HepG2 (cell line): ENCODE measurements at regions not wholly inside any gene's neighbourhood (a gene's known extent, or its start where the extent isn't known, plus 50 kb on each side); places are given as distances from the start of the nearest gene placed in this dataset.
A peak's percentile ranks its signal among the peaks of the same experiment; 100 is the strongest.

Experiments used
- DMAP1 ChIP-seq: IDR thresholded peaks from 2 replicates; pipeline ENCODE4 v1.6.1; 2016
- DR1 ChIP-seq: sonication (generic); formaldehyde crosslinking; IDR thresholded peaks from 2 replicates; pipeline ENCODE4 v1.8.0; 2021; ENCODE audit warnings: mild to moderate bottlenecking, missing genetic modification reagents, inconsistent platforms
- HOXD1 ChIP-seq: sonication (generic); formaldehyde crosslinking; IDR thresholded peaks from 2 replicates; pipeline ENCODE4 v1.5.0; 2020; ENCODE audit warnings: missing genetic modification reagents
- KLF15 ChIP-seq: sonication (generic); formaldehyde crosslinking; IDR thresholded peaks from 2 replicates; pipeline ENCODE4 v1.8.1; 2023; ENCODE audit warnings: borderline replicate concordance, mild to moderate bottlenecking, inconsistent platforms, missing genetic modification reagents, mixed read lengths
- MAZ ChIP-seq, 2 experiments: sonication (generic) in 1 of 2; formaldehyde crosslinking in 1 of 2; IDR thresholded peaks; 2 replicates each; pipeline versions ENCODE4 v1.5.0 to v1.6.1; 2012 to 2020; ENCODE audit warnings: low read depth in 2 of 2, mild to moderate bottlenecking in 2 of 2, borderline replicate concordance in 1 of 2, improper control_type of control experiment in 1 of 2, low read length in 1 of 2, missing genetic modification reagents in 1 of 2, moderate library complexity in 1 of 2
- POLR2A ChIP-seq, 2 experiments: IDR thresholded peaks; 2 replicates each; pipeline ENCODE4 v1.6.1; 2011; ENCODE audit warnings: low read depth in 2 of 2, low read length in 2 of 2, mild to moderate bottlenecking in 1 of 2, moderate library complexity in 1 of 2; ENCODE audit not compliant: insufficient read depth in 1 of 2
- SMYD3 ChIP-seq: sonication (generic); formaldehyde crosslinking; IDR thresholded peaks from 2 replicates; pipeline ENCODE4 v1.8.1; 2023; ENCODE audit warnings: mild to moderate bottlenecking, missing genetic modification reagents
- SRF ChIP-seq: IDR thresholded peaks from 2 replicates; pipeline ENCODE4 v1.6.1; 2011; ENCODE audit warnings: mild to moderate bottlenecking, low read depth, low read length, moderate library complexity
- STAG1 ChIP-seq: sonication (generic); formaldehyde crosslinking; IDR thresholded peaks from 2 replicates; pipeline ENCODE4 v1.4.0; 2020; ENCODE audit warnings: missing genetic modification reagents
- TARDBP ChIP-seq: sonication (generic); formaldehyde crosslinking; IDR thresholded peaks from 2 replicates; pipeline ENCODE4 v1.8.0; 2022; ENCODE audit warnings: mild to moderate bottlenecking, missing genetic modification reagents
- TSC22D2 ChIP-seq: sonication (generic); formaldehyde crosslinking; IDR thresholded peaks from 2 replicates; pipeline ENCODE4 v1.5.1; 2020; ENCODE audit warnings: missing genetic modification reagents, mild to moderate bottlenecking, borderline replicate concordance
- ZBTB1 ChIP-seq: sonication (generic); formaldehyde crosslinking; IDR thresholded peaks from 2 replicates; pipeline ENCODE4 v1.4.0; 2020; ENCODE audit warnings: missing genetic modification reagents, borderline replicate concordance
- ZKSCAN8 ChIP-seq: IDR thresholded peaks from 2 replicates; pipeline ENCODE4 v1.6.1; 2016; ENCODE audit warnings: borderline replicate concordance, missing genetic modification reagents, missing compliant biosample characterization
- ZNF350 ChIP-seq: sonication (generic); formaldehyde crosslinking; IDR thresholded peaks from 2 replicates; pipeline ENCODE4 v1.4.0; 2020; ENCODE audit warnings: mild to moderate bottlenecking, low read depth, missing genetic modification reagents, borderline replicate concordance
- TF ChIP-seq, protein P1 (sequence below): sonication (generic); formaldehyde crosslinking; IDR thresholded peaks from 2 replicates; pipeline ENCODE4 v1.5.1; 2020; ENCODE audit warnings: missing genetic modification reagents, mild to moderate bottlenecking, borderline replicate concordance
- TF ChIP-seq, protein P2 (sequence below): IDR thresholded peaks from 2 replicates; pipeline ENCODE4 v1.6.1; 2018; ENCODE audit warnings: missing genetic modification reagents, mild to moderate bottlenecking, missing compliant biosample characterization
- TF ChIP-seq, protein P3 (sequence below): sonication (generic); formaldehyde crosslinking; IDR thresholded peaks from 2 replicates; pipeline ENCODE4 v1.5.0; 2020; ENCODE audit warnings: missing genetic modification reagents
- TF ChIP-seq, protein P4 (sequence below): sonication (generic); formaldehyde crosslinking; IDR thresholded peaks from 2 replicates; pipeline ENCODE4 v1.4.0; 2020; ENCODE audit warnings: missing genetic modification reagents
- TF ChIP-seq, protein P5 (sequence below): IDR thresholded peaks from 2 replicates; pipeline ENCODE4 v1.6.1; 2016; ENCODE audit warnings: control low read depth
- TF ChIP-seq, protein P6 (sequence below): sonication (generic); formaldehyde crosslinking; conservative IDR thresholded peaks from 2 replicates; pipeline ENCODE4 v1.4.0; 2020; ENCODE audit warnings: missing genetic modification reagents

DNA sequence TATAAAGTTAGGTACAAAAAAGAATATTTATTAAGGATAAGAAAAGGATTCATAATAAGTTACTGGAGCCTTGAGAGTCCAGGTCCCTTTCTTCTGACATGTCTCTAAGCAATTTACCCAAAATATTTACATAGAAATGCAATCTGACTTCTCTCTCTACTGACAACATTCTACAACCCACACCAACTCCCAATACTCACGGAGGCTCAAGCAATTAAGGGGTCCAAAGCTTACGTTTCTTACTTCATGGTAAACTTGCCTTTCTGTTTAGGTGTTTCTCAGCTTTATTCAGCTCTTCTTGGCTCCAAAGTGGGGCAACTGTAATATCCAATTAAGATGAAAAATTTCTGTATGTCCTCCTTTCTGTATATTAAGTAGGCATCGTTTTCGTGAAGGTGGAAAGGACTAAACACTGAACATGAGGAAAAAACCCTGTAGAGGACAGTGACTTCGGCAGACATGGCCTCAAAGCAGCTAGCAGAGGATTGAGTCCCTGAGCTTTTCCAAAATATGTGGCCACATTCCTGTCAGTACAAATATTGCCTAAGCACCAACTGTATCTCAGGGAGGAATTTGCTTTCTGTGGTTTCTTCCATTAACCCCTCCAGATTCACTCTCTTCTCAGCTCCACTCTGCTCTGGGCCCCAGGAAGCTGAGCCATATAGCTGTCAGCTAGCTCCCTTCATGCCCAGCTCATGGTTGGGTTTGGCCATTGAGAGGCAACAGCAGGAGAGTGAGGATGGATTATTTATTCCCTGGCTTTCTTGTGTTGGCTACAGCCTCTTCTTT, 67.9 kb upstream of the GLS start (continued):
- TF ChIP-seq, protein P1, sequence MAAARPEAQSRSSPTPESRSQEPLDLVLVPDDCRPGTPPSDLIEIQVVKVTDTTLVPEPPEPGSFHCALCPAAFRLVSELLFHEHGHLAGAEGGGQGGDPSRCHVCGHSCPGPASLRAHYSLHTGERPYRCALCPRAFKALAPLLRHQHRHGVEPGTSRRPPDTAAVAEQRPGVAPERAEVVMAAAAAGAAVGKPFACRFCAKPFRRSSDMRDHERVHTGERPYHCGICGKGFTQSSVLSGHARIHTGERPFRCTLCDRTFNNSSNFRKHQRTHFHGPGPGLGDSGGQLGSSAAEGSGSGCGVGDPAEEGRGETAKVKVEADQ (CRISPR knock-in tag), result no peak
- TF ChIP-seq TSC22D2 (CRISPR knock-in tag) (peak; percentile 70; the same call in 1 of the 2 replicates), ZNF350 (CRISPR knock-in tag) (peak; percentile 62; the same call in 1 of the 2 replicates), SMYD3 (CRISPR knock-in tag) (0 out of 2 replicates have a peak, but pooled peaks have one; percentile 43), DMAP1 (CRISPR knock-in tag) (peak; percentile 44; the same call in 1 of the 2 replicates), ZBTB1 (CRISPR knock-in tag) (no peak), TARDBP (peak; percentile 67; the same call in 1 of the 2 replicates), POLR2A (IDR thresholded peaks at IDR 0.05; ENCODE audit: insufficient read depth in 1 of 2, low read depth in 2 of 2, low read length in 2 of 2) (peak; percentile 51 to 92; a peak in 3 of 4 replicates), STAG1 (peak; percentile 16; the same call in 1 of the 2 replicates), ZKSCAN8 (CRISPR knock-in tag) (0 out of 2 replicates have a peak, but pooled peaks have one; percentile 25), KLF15 (CRISPR knock-in tag) (no peak), SRF (no peak), HOXD1 (CRISPR knock-in tag) (no peak), MAZ (IDR thresholded peaks at IDR 0.05; ENCODE audit: borderline replicate concordance, low read depth, low read length) (no peak), MAZ (CRISPR knock-in tag; IDR thresholded peaks at IDR 0.05; ENCODE audit: low read depth) (no peak), DR1 (peak; percentile 54; the same call in 1 of the 2 replicates)
- TF ChIP-seq, protein P2, sequence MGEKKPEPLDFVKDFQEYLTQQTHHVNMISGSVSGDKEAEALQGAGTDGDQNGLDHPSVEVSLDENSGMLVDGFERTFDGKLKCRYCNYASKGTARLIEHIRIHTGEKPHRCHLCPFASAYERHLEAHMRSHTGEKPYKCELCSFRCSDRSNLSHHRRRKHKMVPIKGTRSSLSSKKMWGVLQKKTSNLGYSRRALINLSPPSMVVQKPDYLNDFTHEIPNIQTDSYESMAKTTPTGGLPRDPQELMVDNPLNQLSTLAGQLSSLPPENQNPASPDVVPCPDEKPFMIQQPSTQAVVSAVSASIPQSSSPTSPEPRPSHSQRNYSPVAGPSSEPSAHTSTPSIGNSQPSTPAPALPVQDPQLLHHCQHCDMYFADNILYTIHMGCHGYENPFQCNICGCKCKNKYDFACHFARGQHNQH (CRISPR knock-in tag), result peak; percentile 72
- TF ChIP-seq, protein P3, sequence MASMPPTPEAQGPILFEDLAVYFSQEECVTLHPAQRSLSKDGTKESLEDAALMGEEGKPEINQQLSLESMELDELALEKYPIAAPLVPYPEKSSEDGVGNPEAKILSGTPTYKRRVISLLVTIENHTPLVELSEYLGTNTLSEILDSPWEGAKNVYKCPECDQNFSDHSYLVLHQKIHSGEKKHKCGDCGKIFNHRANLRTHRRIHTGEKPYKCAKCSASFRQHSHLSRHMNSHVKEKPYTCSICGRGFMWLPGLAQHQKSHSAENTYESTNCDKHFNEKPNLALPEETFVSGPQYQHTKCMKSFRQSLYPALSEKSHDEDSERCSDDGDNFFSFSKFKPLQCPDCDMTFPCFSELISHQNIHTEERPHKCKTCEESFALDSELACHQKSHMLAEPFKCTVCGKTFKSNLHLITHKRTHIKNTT (CRISPR knock-in tag), result no peak
- TF ChIP-seq, protein P4, sequence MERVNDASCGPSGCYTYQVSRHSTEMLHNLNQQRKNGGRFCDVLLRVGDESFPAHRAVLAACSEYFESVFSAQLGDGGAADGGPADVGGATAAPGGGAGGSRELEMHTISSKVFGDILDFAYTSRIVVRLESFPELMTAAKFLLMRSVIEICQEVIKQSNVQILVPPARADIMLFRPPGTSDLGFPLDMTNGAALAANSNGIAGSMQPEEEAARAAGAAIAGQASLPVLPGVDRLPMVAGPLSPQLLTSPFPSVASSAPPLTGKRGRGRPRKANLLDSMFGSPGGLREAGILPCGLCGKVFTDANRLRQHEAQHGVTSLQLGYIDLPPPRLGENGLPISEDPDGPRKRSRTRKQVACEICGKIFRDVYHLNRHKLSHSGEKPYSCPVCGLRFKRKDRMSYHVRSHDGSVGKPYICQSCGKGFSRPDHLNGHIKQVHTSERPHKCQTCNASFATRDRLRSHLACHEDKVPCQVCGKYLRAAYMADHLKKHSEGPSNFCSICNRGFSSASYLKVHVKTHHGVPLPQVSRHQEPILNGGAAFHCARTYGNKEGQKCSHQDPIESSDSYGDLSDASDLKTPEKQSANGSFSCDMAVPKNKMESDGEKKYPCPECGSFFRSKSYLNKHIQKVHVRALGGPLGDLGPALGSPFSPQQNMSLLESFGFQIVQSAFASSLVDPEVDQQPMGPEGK, result peak; percentile 45
- TF ChIP-seq, protein P5, sequence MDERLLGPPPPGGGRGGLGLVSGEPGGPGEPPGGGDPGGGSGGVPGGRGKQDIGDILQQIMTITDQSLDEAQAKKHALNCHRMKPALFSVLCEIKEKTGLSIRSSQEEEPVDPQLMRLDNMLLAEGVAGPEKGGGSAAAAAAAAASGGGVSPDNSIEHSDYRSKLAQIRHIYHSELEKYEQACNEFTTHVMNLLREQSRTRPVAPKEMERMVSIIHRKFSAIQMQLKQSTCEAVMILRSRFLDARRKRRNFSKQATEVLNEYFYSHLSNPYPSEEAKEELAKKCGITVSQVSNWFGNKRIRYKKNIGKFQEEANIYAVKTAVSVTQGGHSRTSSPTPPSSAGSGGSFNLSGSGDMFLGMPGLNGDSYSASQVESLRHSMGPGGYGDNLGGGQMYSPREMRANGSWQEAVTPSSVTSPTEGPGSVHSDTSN (CRISPR knock-in tag), result no peak
- TF ChIP-seq, protein P6, sequence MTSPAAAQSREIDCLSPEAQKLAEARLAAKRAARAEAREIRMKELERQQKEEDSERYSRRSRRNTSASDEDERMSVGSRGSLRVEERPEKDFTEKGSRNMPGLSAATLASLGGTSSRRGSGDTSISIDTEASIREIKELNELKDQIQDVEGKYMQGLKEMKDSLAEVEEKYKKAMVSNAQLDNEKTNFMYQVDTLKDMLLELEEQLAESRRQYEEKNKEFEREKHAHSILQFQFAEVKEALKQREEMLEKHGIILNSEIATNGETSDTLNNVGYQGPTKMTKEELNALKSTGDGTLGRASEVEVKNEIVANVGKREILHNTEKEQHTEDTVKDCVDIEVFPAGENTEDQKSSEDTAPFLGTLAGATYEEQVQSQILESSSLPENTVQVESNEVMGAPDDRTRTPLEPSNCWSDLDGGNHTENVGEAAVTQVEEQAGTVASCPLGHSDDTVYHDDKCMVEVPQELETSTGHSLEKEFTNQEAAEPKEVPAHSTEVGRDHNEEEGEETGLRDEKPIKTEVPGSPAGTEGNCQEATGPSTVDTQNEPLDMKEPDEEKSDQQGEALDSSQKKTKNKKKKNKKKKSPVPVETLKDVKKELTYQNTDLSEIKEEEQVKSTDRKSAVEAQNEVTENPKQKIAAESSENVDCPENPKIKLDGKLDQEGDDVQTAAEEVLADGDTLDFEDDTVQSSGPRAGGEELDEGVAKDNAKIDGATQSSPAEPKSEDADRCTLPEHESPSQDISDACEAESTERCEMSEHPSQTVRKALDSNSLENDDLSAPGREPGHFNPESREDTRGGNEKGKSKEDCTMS, result no peak
